K562 (cell line): ENCODE measurements at regions not wholly inside any gene's neighbourhood (a gene's known extent, or its start where the extent isn't known, plus 50 kb on each side); places are given as distances from the start of the nearest gene placed in this dataset.

Experiments
- ATAC-seq: fragments of 200-7000 bp; cut with Tn5 transposase; 3 replicates; pipeline ENCODE4 v1.9.1; 2020; ENCODE audit warnings: moderate library complexity
- BruUV-seq: library from RNA; stranded (reverse); fragments of 400-500 nt; replicated peaks from 2 replicates; lab custom pipeline; 2021; lab: Mats Ljungman, UMichigan
- CTCF ChIA-PET: fragments of 300-600 bp; formaldehyde crosslinking; extraction: SDS; loops from one replicate; lab custom pipeline; 2021; ENCODE audit warnings: low intra/inter-chr PET ratio; lab: Yijun Ruan, JAX
- POLR2A ChIA-PET: fragments of 300-600, 350-650 bp; sonication (Branson Sonifier 250); formaldehyde crosslinking; extraction: SDS; loops from one replicate; lab custom pipeline; 2021; ENCODE audit warnings: antibody characterized with exemption, inconsistent platforms; lab: Yijun Ruan, JAX
- DNase-seq, 4 experiments: peaks; one replicate each; pipeline versions ENCODE4 v3.0.0 to v3.0.0-alpha.2; 2011 to 2018; ENCODE audit warnings: low spot score in 3 of 4, mixed read lengths in 3 of 4; ENCODE audit errors: extremely low read depth in 1 of 4
- FAIRE-seq: peaks from 2 replicates; lab custom pipeline; 2011; peaks lifted over from hg19 to GRCh38; lab: Jason Lieb, UNC
- H2AFZ ChIP-seq: 2 replicates; pipeline ENCODE4 v1.6.0; 2011; ENCODE audit warnings: low read depth, low read length, control low read depth, inconsistent platforms
- H3K27ac ChIP-seq: fragments of 200-600 bp; 3 replicates; pipeline ENCODE4 v1.8.0; 2011; ENCODE audit warnings: low read depth, mild to moderate bottlenecking, control low read depth, inconsistent platforms, low read length, moderate library complexity, mixed read lengths; ENCODE audit errors: extremely low read depth
- H3K27me3 ChIP-seq, 2 experiments: fragments of 300-600 bp in 1 of 2; 2 replicates in 1 of 2; 3 replicates in 1 of 2; pipeline versions ENCODE4 v1.6.0 to v1.8.0; 2011; ENCODE audit warnings: inconsistent platforms in 2 of 2, low read length in 2 of 2, mild to moderate bottlenecking in 1 of 2, mixed read lengths in 1 of 2, moderate library complexity in 1 of 2; ENCODE audit not compliant: control insufficient read depth in 2 of 2, insufficient read depth in 2 of 2
- H3K36me3 ChIP-seq: fragments of 300-600 bp; 3 replicates; pipeline ENCODE4 v1.8.0; 2011; ENCODE audit warnings: mild to moderate bottlenecking, low read length, inconsistent platforms; ENCODE audit not compliant: control insufficient read depth, insufficient read depth
- H3K4me1 ChIP-seq, 2 experiments: fragments of 200-600 bp in 1 of 2; replicated peaks in 1 of 2; 2 replicates in 1 of 2; 3 replicates in 1 of 2; pipeline versions ENCODE4 v1.5.1 to v1.8.0; 2011; ENCODE audit warnings: inconsistent platforms in 2 of 2, low read length in 2 of 2, mild to moderate bottlenecking in 1 of 2, mixed read lengths in 1 of 2, moderate library complexity in 1 of 2; ENCODE audit not compliant: control insufficient read depth in 2 of 2, insufficient read depth in 2 of 2
- H3K4me2 ChIP-seq: 2 replicates; pipeline ENCODE4 v1.6.1; 2011; ENCODE audit warnings: low read length, control low read depth, inconsistent platforms, mixed read lengths; ENCODE audit not compliant: insufficient read depth
- H3K4me3 ChIP-seq: fragments of 200-600 bp; sonication (generic), shearing (Covaris generic); 2 replicates; pipeline ENCODE4 v1.5.1; 2016; ENCODE audit warnings: control low read depth, inconsistent platforms
- H3K79me2 ChIP-seq: fragments of 200-600 bp; 3 replicates; pipeline ENCODE4 v1.8.0; 2011; ENCODE audit warnings: low read length, inconsistent platforms; ENCODE audit not compliant: control insufficient read depth, insufficient read depth
- H3K9ac ChIP-seq, 2 experiments: 2 replicates each; pipeline versions ENCODE4 v1.6.0 to v1.6.1; 2011; ENCODE audit warnings: low read depth in 2 of 2, low read length in 2 of 2, control low read depth in 1 of 2, inconsistent platforms in 1 of 2, mild to moderate bottlenecking in 1 of 2, mixed read lengths in 1 of 2; ENCODE audit not compliant: insufficient read depth in 1 of 2
- H3K9me1 ChIP-seq: one replicate; pipeline ENCODE4 v1.6.0; 2011; ENCODE audit warnings: inconsistent platforms, mild to moderate bottlenecking, low read length, moderate library complexity; ENCODE audit not compliant: control insufficient read depth, insufficient read depth
- H3K9me3 ChIP-seq: replicated peaks from 2 replicates; pipeline ENCODE4 v1.5.1; 2011; ENCODE audit warnings: low read depth, low read length, inconsistent platforms; ENCODE audit not compliant: control insufficient read depth, insufficient read depth
- H4K20me1 ChIP-seq: replicated peaks from 2 replicates; pipeline ENCODE4 v1.6.1; 2011; ENCODE audit warnings: low read length, inconsistent platforms, mixed read lengths; ENCODE audit not compliant: control insufficient read depth, insufficient read depth
- E2F6 ChIP-seq, 2 experiments: IDR thresholded peaks; 2 replicates each; pipeline ENCODE4 v1.6.1; 2011; ENCODE audit warnings: borderline replicate concordance in 1 of 2, control low read depth in 1 of 2, low read depth in 1 of 2, low read length in 1 of 2, mild to moderate bottlenecking in 1 of 2, mixed read lengths in 1 of 2, moderate library complexity in 1 of 2; ENCODE audit not compliant: insufficient read depth in 1 of 2, insufficient read length in 1 of 2, poor library complexity in 1 of 2, severe bottlenecking in 1 of 2; ENCODE audit errors: extremely low read depth in 1 of 2
- EWSR1 ChIP-seq: fragments of 450-650 bp; IDR thresholded peaks from 2 replicates; pipeline ENCODE4 v1.6.1; 2018; ENCODE audit warnings: borderline replicate concordance, mild to moderate bottlenecking, low read depth, moderate library complexity; ENCODE audit not compliant: partially characterized antibody
- HDAC3 ChIP-seq: fragments of 450-650 bp; IDR thresholded peaks from 2 replicates; pipeline ENCODE4 v1.6.1; 2018; ENCODE audit warnings: borderline replicate concordance, mild to moderate bottlenecking, moderate library complexity; ENCODE audit not compliant: partially characterized antibody
- HNRNPUL1 ChIP-seq: fragments of 200-400 bp; formaldehyde crosslinking; IDR thresholded peaks from 2 replicates; pipeline ENCODE4 v1.6.1; 2017; ENCODE audit warnings: low read length
- ILK ChIP-seq: fragments of 450-650 bp; IDR thresholded peaks from 2 replicates; pipeline ENCODE4 v1.6.1; 2016; ENCODE audit warnings: missing genetic modification characterization, low read depth, mild to moderate bottlenecking, missing compliant biosample characterization, moderate library complexity, borderline replicate concordance
- NCOR1 ChIP-seq: fragments of 450-650 bp; IDR thresholded peaks from 2 replicates; pipeline ENCODE4 v1.6.1; 2016; ENCODE audit warnings: mild to moderate bottlenecking, moderate library complexity
- POLR2B ChIP-seq: fragments of 450-650 bp; IDR thresholded peaks from 2 replicates; pipeline ENCODE4 v1.6.1; 2018; ENCODE audit warnings: low read depth; ENCODE audit not compliant: partially characterized antibody
- RAD51 ChIP-seq: fragments of 450-650 bp; IDR thresholded peaks from 2 replicates; pipeline ENCODE4 v1.7.1; 2016; ENCODE audit warnings: low read depth, mild to moderate bottlenecking, borderline replicate concordance
- RB1 ChIP-seq: fragments of 450-650 bp; IDR thresholded peaks from 2 replicates; pipeline ENCODE4 v1.6.1; 2017; ENCODE audit warnings: low read depth, mild to moderate bottlenecking
- RBM34 ChIP-seq: fragments of 200-400 bp; formaldehyde crosslinking; IDR thresholded peaks from 2 replicates; pipeline ENCODE4 v1.6.1; 2018; ENCODE audit warnings: low read length, borderline replicate concordance; ENCODE audit not compliant: insufficient read depth
- RHOXF2B ChIP-seq: fragments of 250-450 bp; sonication (Bioruptor Pico); conservative IDR thresholded peaks from 2 replicates; pipeline ENCODE4 v1.5.1; 2021
- TEAD2 ChIP-seq: fragments of 450-650 bp; IDR thresholded peaks from 2 replicates; pipeline ENCODE4 v1.6.1; 2016; ENCODE audit warnings: missing genetic modification characterization, control low read depth, missing compliant biosample characterization
- USF1 ChIP-seq: sonication (generic); formaldehyde crosslinking; IDR thresholded peaks from 2 replicates; pipeline ENCODE4 v1.9.0; 2022; ENCODE audit warnings: mild to moderate bottlenecking, missing genetic modification reagents
- YY1 ChIP-seq, 3 experiments: IDR thresholded peaks; 2 replicates each; pipeline ENCODE4 v1.6.1; 2011; ENCODE audit warnings: low read length in 2 of 3, mild to moderate bottlenecking in 2 of 3, moderate library complexity in 2 of 3, borderline replicate concordance in 1 of 3, control low read depth in 1 of 3, low read depth in 1 of 3; ENCODE audit not compliant: insufficient read depth in 3 of 3, insufficient replicate concordance in 2 of 3, control insufficient read depth in 1 of 3, insufficient read length in 1 of 3; ENCODE audit errors: extremely low read depth in 1 of 3
- ZNF316 ChIP-seq: fragments of 450-650 bp; IDR thresholded peaks from 2 replicates; pipeline ENCODE4 v1.6.1; 2016
- ZNF699 ChIP-seq: fragments of 250-450 bp; sonication (Bioruptor Pico); IDR thresholded peaks from 2 replicates; pipeline ENCODE4 v1.8.0; 2021; ENCODE audit warnings: mild to moderate bottlenecking, moderate library complexity; ENCODE audit not compliant: insufficient replicate concordance
- WGBS: fragments of 100-300 bp; shearing (Covaris generic); methylation state at CpG from one replicate; pipeline ENCODE4 v1.1.6; 2016; ENCODE audit warnings: low coverage, mixed read lengths; ENCODE audit not compliant: insufficient coverage; ENCODE audit errors: missing lambda C conversion rate; 5-methylcytosine and 5-hydroxymethylcytosine counted together
- in situ Hi-C: fragments of 300-500 bp; cut with MboI; formaldehyde crosslinking; loops from 4 replicates; pipeline ENCODE4 v1.15.0; 2018; ENCODE audit warnings: inconsistent platforms, mixed read lengths
- intact Hi-C: fragments of 100-400 bp; cut with micrococcal nuclease; formaldehyde crosslinking; loops from 2 replicates; pipeline ENCODE4 v1.14.2; 2022

- no peak for TF ChIP-seq USF1
- no peak for TF ChIP-seq NCOR1
Observed at GRCh38 chr7:92992932-92993331, 124.8 kb downstream of the SAMD9 start (continued).

- no peak for DNase-seq
- no peak overlapping the region for H3K4me2 ChIP-seq
- no peak overlapping the region for H3K4me3 ChIP-seq
- H3K4me1 ChIP-seq, result peaks cover 5 to 16% of the 10 kb centered on the region in 2 experiments; a peak in 4 of 5 replicates
- no peak overlapping the region for H3K9ac ChIP-seq
- no peak for ATAC-seq
- no peaks in the 10 kb centered on the region for H3K36me3 ChIP-seq
- peak overlapping the region; percentile 16; the same call in 1 of the 2 replicates for H2AFZ ChIP-seq
- TF ChIP-seq EWSR1 (no peak), YY1 (IDR thresholded peaks at IDR 0.05; ENCODE audit: borderline replicate concordance in 1 of 3, control insufficient read depth in 1 of 3, extremely low read depth in 1 of 3, insufficient read depth in 3 of 3, insufficient read length in 1 of 3, insufficient replicate concordance in 2 of 3, low read depth in 1 of 3, low read length in 2 of 3) (no peak), ILK (tag) (no peak), E2F6 (IDR thresholded peaks at IDR 0.05; ENCODE audit: borderline replicate concordance in 1 of 2, extremely low read depth in 1 of 2, insufficient read depth in 1 of 2, insufficient read length in 1 of 2, low read depth in 1 of 2, low read length in 1 of 2, poor library complexity in 1 of 2, severe bottlenecking in 1 of 2) (no peak), TEAD2 (tag) (no peak), POLR2B (no peak), RAD51 (no peak), HDAC3 (no peak), RHOXF2B (CRISPR knock-in tag) (no peak), RBM34 (no peak), RB1 (no peak), ZNF699 (CRISPR knock-in tag) (no peak), HNRNPUL1 (no peak), ZNF316 (no peak)
- H3K9me3 ChIP-seq, result no peaks in the 10 kb centered on the region; the same call in 1 of the 2 replicates
- no peaks in the 10 kb centered on the region for H3K9me1 ChIP-seq
- H3K27ac ChIP-seq, result no peak overlapping the region
- H3K27me3 ChIP-seq, result no peaks in the 10 kb centered on the region
- no peak for FAIRE-seq
- H3K79me2 ChIP-seq, result no peaks in the 10 kb centered on the region
- H4K20me1 ChIP-seq, result no peaks in the 10 kb centered on the region
- CTCF ChIA-PET, result interaction anchor here (0.6 kb wide), 1 partner anchor 96 kb away, joined by 3 read pairs; no protein-coding TSS in a partner anchor
- no TSS peak for BruUV-seq
- POLR2A ChIA-PET, result interaction anchor here (0.7 kb wide), 1 partner anchor 82 kb away, joined by 3 read pairs; no protein-coding TSS in a partner anchor
- intact Hi-C loops (no loop called here), in situ Hi-C loops (no loop called here)
- 60% methylated on average over 3 of the region's 3 CpGs for WGBS
Observed at GRCh38 chr7:92992483-92992882, 125.3 kb downstream of the SAMD9 start.
